HCT116 (cell line): ENCODE measurements at regions not wholly inside any gene's neighbourhood (a gene's known extent, or its start where the extent isn't known, plus 50 kb on each side); places are given as distances from the start of the nearest gene placed in this dataset.

Source experiments
- ATAC-seq: fragments of 200-7000 bp; cut with Tn5 transposase; 2 replicates; pipeline ENCODE4 v1.9.1; 2020; ENCODE audit warnings: mild to moderate bottlenecking, moderate library complexity
- BruUV-seq: library from RNA; stranded (reverse); fragments of 400-500 nt; replicated peaks from 2 replicates; lab custom pipeline; 2021; lab: Mats Ljungman, UMichigan
- CTCF ChIA-PET: fragments of 300-600 bp; sonication (Branson Sonifier 250); formaldehyde crosslinking; loops from one replicate; lab custom pipeline; 2021; ENCODE audit warnings: antibody characterized with exemption; lab: Charles Lee
- POLR2A ChIA-PET: fragments of 300-600, 350-600 bp; sonication (Branson Sonifier 250); formaldehyde crosslinking; loops from one replicate; lab custom pipeline; 2021; ENCODE audit warnings: antibody characterized with exemption; lab: Charles Lee
- RAD21 ChIA-PET, 2 experiments: fragments of 300-600 bp; sonication (Branson Sonifier 250); formaldehyde crosslinking; loops; one replicate each; lab custom pipeline; 2023; ENCODE audit warnings: low total read pairs in 2 of 2; ENCODE audit not compliant: uncharacterized antibody in 2 of 2, unreplicated experiment in 2 of 2, low non-redundant PET in 1 of 2; lab: Charles Lee
- DNase-seq: peaks from one replicate; pipeline ENCODE4 v3.0.0-alpha.2; 2010; ENCODE audit warnings: low read depth, low spot score
- H2AFZ ChIP-seq: fragments of 200-600 bp; shearing (Covaris generic), sonication (generic); 2 replicates; pipeline ENCODE4 v1.6.1; 2017; ENCODE audit warnings: low read depth, mixed run types, mixed read lengths, antibody characterized with exemption, low read length; ENCODE audit not compliant: poor library complexity, severe bottlenecking
- H3K27ac ChIP-seq: 2 replicates; pipeline ENCODE4 v1.5.1; 2012; ENCODE audit warnings: low read depth, low read length
- H3K27me3 ChIP-seq: fragments of 200-600 bp; sonication (generic); 2 replicates; pipeline ENCODE4 v1.6.1; 2016; ENCODE audit warnings: mixed run types, low read length, mixed read lengths; ENCODE audit not compliant: insufficient read depth
- H3K36me3 ChIP-seq, 2 experiments: fragments of 200-500 bp in 1 of 2; fragments of 200-600 bp in 1 of 2; sonication (Bioruptor generic) in 1 of 2; sonication (generic) in 1 of 2; 2 replicates each; pipeline versions ENCODE4 v1.5.1 to v1.6.1; 2014 to 2016; ENCODE audit warnings: low read length in 2 of 2, inconsistent platforms in 1 of 2, mixed read lengths in 1 of 2, mixed run types in 1 of 2; ENCODE audit not compliant: insufficient read depth in 2 of 2, control insufficient read depth in 1 of 2
- H3K4me1 ChIP-seq, 2 experiments: fragments of 200-600 bp in 1 of 2; sonication (generic) in 1 of 2; 2 replicates each; pipeline versions ENCODE4 v1.5.1 to v1.6.1; 2012 to 2017; ENCODE audit warnings: low read length in 2 of 2, inconsistent platforms in 1 of 2, mild to moderate bottlenecking in 1 of 2, mixed read lengths in 1 of 2, mixed run types in 1 of 2, moderate library complexity in 1 of 2; ENCODE audit not compliant: insufficient read depth in 2 of 2, control insufficient read depth in 1 of 2
- H3K4me2 ChIP-seq: fragments of 200-600 bp; sonication (generic); 2 replicates; pipeline ENCODE4 v1.6.1; 2017; ENCODE audit warnings: mixed run types, low read length, mixed read lengths
- H3K4me3 ChIP-seq, 2 experiments: fragments of 200-600 bp in 1 of 2; sonication (generic) in 1 of 2; replicated peaks in 1 of 2; 2 replicates each; pipeline ENCODE4 v1.5.1; 2011 to 2016; ENCODE audit warnings: low read length in 2 of 2, control low read depth in 1 of 2, low read depth in 1 of 2, mild to moderate bottlenecking in 1 of 2, mixed read lengths in 1 of 2, mixed run types in 1 of 2
- H3K79me2 ChIP-seq: fragments of 200-600 bp; sonication (generic); 2 replicates; pipeline ENCODE4 v1.6.1; 2017; ENCODE audit warnings: mild to moderate bottlenecking, mixed run types, low read length, moderate library complexity, mixed read lengths; ENCODE audit not compliant: insufficient read depth
- H3K9ac ChIP-seq: fragments of 200-600 bp; sonication (generic); 2 replicates; pipeline ENCODE4 v1.6.1; 2016; ENCODE audit warnings: low read length, mixed read lengths
- H3K9me2 ChIP-seq: fragments of 200-600 bp; sonication (generic), shearing (Covaris generic); 2 replicates; pipeline ENCODE4 v1.6.1; 2017; ENCODE audit warnings: mixed run types, mild to moderate bottlenecking, moderate library complexity; ENCODE audit not compliant: insufficient read depth
- H3K9me3 ChIP-seq, 2 experiments: fragments of 200-500 bp in 1 of 2; fragments of 200-600 bp in 1 of 2; sonication (Bioruptor generic) in 1 of 2; sonication (generic) in 1 of 2; 2 replicates each; pipeline ENCODE4 v1.6.1; 2014 to 2017; ENCODE audit warnings: low read length in 2 of 2, mixed read lengths in 2 of 2, inconsistent platforms in 1 of 2, low read depth in 1 of 2, mild to moderate bottlenecking in 1 of 2, mixed run types in 1 of 2, moderate library complexity in 1 of 2; ENCODE audit not compliant: control insufficient read depth in 1 of 2, insufficient read depth in 1 of 2
- H4K20me1 ChIP-seq: fragments of 200-600 bp; sonication (generic), shearing (Covaris generic); 2 replicates; pipeline ENCODE4 v1.6.1; 2017; ENCODE audit warnings: mixed run types, mild to moderate bottlenecking, moderate library complexity; ENCODE audit not compliant: insufficient read depth
- CBX3 ChIP-seq: IDR thresholded peaks from 2 replicates; pipeline ENCODE4 v1.6.1; 2012; ENCODE audit warnings: low read depth
- CEBPB ChIP-seq: IDR thresholded peaks from 2 replicates; pipeline ENCODE4 v1.6.1; 2012; ENCODE audit warnings: low read depth
- JUND ChIP-seq: IDR thresholded peaks from 2 replicates; pipeline ENCODE4 v1.6.1; 2012
- POLR2A ChIP-seq: IDR thresholded peaks from 2 replicates; pipeline ENCODE4 v1.7.0; 2011; ENCODE audit warnings: borderline replicate concordance; ENCODE audit not compliant: insufficient read depth, insufficient read length; ENCODE audit errors: extremely low read depth
- SIN3A ChIP-seq: IDR thresholded peaks from 2 replicates; pipeline ENCODE4 v1.6.1; 2012; ENCODE audit warnings: low read depth
- SP1 ChIP-seq: IDR thresholded peaks from 2 replicates; pipeline ENCODE4 v1.6.1; 2012; ENCODE audit warnings: low read depth
- SRF ChIP-seq: IDR thresholded peaks from 2 replicates; pipeline ENCODE4 v1.6.1; 2012; ENCODE audit warnings: low read depth
- TCF7L2 ChIP-seq: IDR thresholded peaks from 2 replicates; pipeline ENCODE4 v1.7.0; 2011; ENCODE audit warnings: borderline replicate concordance, inconsistent platforms; ENCODE audit not compliant: insufficient read depth, insufficient read length; ENCODE audit errors: extremely low read depth
- intact Hi-C: fragments of 100-400 bp; cut with micrococcal nuclease; formaldehyde crosslinking; loops from 2 replicates; pipeline ENCODE4 v1.10.0; 2022
- TF ChIP-seq, protein P1 (sequence below): IDR thresholded peaks from 2 replicates; pipeline ENCODE4 v1.6.1; 2011; ENCODE audit warnings: mild to moderate bottlenecking, low read length, moderate library complexity; ENCODE audit not compliant: insufficient replicate concordance; ENCODE audit errors: extremely low read depth
- TF ChIP-seq, protein P2 (sequence below): IDR thresholded peaks from 2 replicates; pipeline ENCODE4 v1.6.1; 2012

DNA sequence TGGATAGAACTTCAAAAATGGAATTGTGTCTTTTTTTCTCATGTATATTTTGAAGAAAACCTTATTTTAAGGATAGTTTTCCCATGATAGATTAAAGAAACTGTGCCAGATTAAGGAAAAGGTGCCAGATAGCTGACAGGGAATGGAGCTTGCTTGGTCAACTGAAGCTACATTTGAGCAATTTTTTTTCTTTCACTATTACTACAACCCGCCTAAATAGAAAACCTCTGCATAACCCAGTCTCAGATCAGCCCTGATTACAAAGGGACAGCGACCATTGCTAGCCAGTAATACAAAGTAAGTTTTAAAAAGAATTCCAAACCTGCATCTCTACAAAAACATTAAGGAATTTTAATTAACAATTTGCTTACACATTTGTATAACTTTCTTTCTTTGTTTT is 1123.4 kb upstream of the LRRTM3 start (continued):
- TF ChIP-seq, protein P1, sequence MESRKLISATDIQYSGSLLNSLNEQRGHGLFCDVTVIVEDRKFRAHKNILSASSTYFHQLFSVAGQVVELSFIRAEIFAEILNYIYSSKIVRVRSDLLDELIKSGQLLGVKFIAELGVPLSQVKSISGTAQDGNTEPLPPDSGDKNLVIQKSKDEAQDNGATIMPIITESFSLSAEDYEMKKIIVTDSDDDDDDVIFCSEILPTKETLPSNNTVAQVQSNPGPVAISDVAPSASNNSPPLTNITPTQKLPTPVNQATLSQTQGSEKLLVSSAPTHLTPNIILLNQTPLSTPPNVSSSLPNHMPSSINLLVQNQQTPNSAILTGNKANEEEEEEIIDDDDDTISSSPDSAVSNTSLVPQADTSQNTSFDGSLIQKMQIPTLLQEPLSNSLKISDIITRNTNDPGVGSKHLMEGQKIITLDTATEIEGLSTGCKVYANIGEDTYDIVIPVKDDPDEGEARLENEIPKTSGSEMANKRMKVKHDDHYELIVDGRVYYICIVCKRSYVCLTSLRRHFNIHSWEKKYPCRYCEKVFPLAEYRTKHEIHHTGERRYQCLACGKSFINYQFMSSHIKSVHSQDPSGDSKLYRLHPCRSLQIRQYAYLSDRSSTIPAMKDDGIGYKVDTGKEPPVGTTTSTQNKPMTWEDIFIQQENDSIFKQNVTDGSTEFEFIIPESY, result no peak
- TF ChIP-seq CBX3 (no peak), SRF (no peak), CEBPB (no peak)
- TF ChIP-seq, protein P2, sequence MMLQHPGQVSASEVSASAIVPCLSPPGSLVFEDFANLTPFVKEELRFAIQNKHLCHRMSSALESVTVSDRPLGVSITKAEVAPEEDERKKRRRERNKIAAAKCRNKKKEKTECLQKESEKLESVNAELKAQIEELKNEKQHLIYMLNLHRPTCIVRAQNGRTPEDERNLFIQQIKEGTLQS, result no peak

DNA sequence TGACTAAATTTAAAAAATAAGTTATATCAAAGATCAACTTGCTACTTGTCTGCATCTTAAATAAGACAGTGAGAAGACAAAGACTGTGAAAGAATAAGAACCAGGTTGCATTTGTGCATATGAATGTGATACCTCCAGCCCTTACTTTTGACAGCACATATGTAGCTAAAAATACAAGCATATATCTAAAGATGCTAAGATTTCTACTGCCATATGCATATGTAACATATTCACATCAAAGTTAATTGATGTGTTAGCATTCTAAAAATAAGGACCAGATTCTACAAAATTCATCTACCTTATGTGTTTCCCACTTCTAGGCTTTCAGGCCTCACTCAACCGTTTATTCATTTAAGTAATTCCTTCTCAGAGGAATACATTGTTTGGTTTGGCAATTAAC is 1120.3 kb upstream of the LRRTM3 start:
- POLR2A ChIA-PET, result no interaction called here
- CTCF ChIA-PET, result no interaction called here
- Histone ChIP-seq H3K4me1 (no peaks in the 10 kb centered on the region), H3K9me2 (no peaks in the 10 kb centered on the region), H3K27me3 (no peaks in the 10 kb centered on the region), H2AFZ (no peak overlapping the region), H3K9me3 (no peaks in the 10 kb centered on the region), H4K20me1 (no peaks in the 10 kb centered on the region), H3K9ac (no peak overlapping the region), H3K27ac (no peak overlapping the region), H3K4me2 (no peak overlapping the region), H3K36me3 (no peaks in the 10 kb centered on the region), H3K4me3 (no peak overlapping the region), H3K79me2 (no peaks in the 10 kb centered on the region)
- DNase-seq, result no peak
- no peak for ATAC-seq
- RAD21 ChIA-PET, result no interaction called here
- TF ChIP-seq, protein P1, result no peak
- TF ChIP-seq SP1, result no peak
- no peak for TF ChIP-seq JUND
- TF ChIP-seq TCF7L2, result no peak
- TF ChIP-seq POLR2A, result no peak
- TF ChIP-seq SRF, result no peak
- TF ChIP-seq SIN3A, result no peak
- intact Hi-C loops, result no loop called here
- BruUV-seq, result no TSS peak
